Karpas-422 (cell line): ENCODE measurements at regions not wholly inside any gene's neighbourhood (a gene's known extent, or its start where the extent isn't known, plus 50 kb on each side); places are given as distances from the start of the nearest gene placed in this dataset.
A peak's percentile ranks its signal among the peaks of the same experiment; 100 is the strongest.

Experiments
- DNase-seq: peaks from one replicate; pipeline ENCODE4 v3.0.0-alpha.2; 2015
- H2AFZ ChIP-seq: fragments of 200-600 bp; sonication (generic); 2 replicates; pipeline ENCODE4 v1.6.1; 2014; ENCODE audit warnings: antibody characterized with exemption, low read length, mixed read lengths
- H3K27ac ChIP-seq: fragments of 200-600 bp; sonication (generic); 2 replicates; pipeline ENCODE4 v1.5.1; 2014; ENCODE audit warnings: mild to moderate bottlenecking, low read length, moderate library complexity
- H3K27me3 ChIP-seq: fragments of 200-600 bp; sonication (generic); 2 replicates; pipeline ENCODE4 v1.6.1; 2014; ENCODE audit warnings: low read length, mixed read lengths
- H3K36me3 ChIP-seq: fragments of 200-600 bp; sonication (generic); 2 replicates; pipeline ENCODE4 v1.6.1; 2014; ENCODE audit warnings: low read length, mixed read lengths; ENCODE audit not compliant: insufficient read depth
- H3K4me1 ChIP-seq: fragments of 200-600 bp; sonication (generic); 2 replicates; pipeline ENCODE4 v1.6.1; 2014; ENCODE audit warnings: mild to moderate bottlenecking, low read length, mixed read lengths
- H3K4me2 ChIP-seq: fragments of 200-600 bp; sonication (generic); 2 replicates; pipeline ENCODE4 v1.6.1; 2014; ENCODE audit warnings: low read length, low read depth, mild to moderate bottlenecking; ENCODE audit not compliant: poor library complexity, severe bottlenecking
- H3K4me3 ChIP-seq: fragments of 200-600 bp; sonication (generic); 2 replicates; pipeline ENCODE4 v1.5.1; 2014; ENCODE audit warnings: mild to moderate bottlenecking, antibody characterized with exemption, low read length, mixed read lengths
- H3K79me2 ChIP-seq: fragments of 200-600 bp; sonication (generic); 2 replicates; pipeline ENCODE4 v1.6.1; 2014; ENCODE audit warnings: mild to moderate bottlenecking, low read length, mixed read lengths
- H3K9ac ChIP-seq: fragments of 200-600 bp; sonication (generic); 2 replicates; pipeline ENCODE4 v1.6.0; 2014; ENCODE audit warnings: low read length
- H3K9me2 ChIP-seq: fragments of 200-600 bp; sonication (generic), shearing (Covaris generic); replicated peaks from 2 replicates; pipeline ENCODE4 v1.6.0; 2014; ENCODE audit warnings: mild to moderate bottlenecking, low read length, moderate library complexity; ENCODE audit not compliant: insufficient read depth
- H3K9me3 ChIP-seq: fragments of 300-700, 200-600 bp; sonication (generic); 2 replicates; pipeline ENCODE4 v1.6.1; 2014; ENCODE audit warnings: low read length, mixed read lengths
- H4K20me1 ChIP-seq: fragments of 200-600 bp; sonication (generic); 2 replicates; pipeline ENCODE4 v1.6.1; 2014; ENCODE audit warnings: mild to moderate bottlenecking, antibody characterized with exemption, low read length, low read depth; ENCODE audit not compliant: insufficient read depth

- H3K4me3 ChIP-seq = no peak overlapping the region
- no peak overlapping the region for H3K4me2 ChIP-seq
- no peak overlapping the region for H3K9ac ChIP-seq
- H3K27me3 ChIP-seq = no peaks in the 10 kb centered on the region
- DNase-seq = no peak
- H3K27ac ChIP-seq = no peak overlapping the region
- H3K9me3 ChIP-seq = no peaks in the 10 kb centered on the region
- H2AFZ ChIP-seq = no peak overlapping the region
- no peaks in the 10 kb centered on the region for H3K4me1 ChIP-seq
- H3K79me2 ChIP-seq = no peaks in the 10 kb centered on the region
- no peaks in the 10 kb centered on the region for H3K9me2 ChIP-seq
- H3K36me3 ChIP-seq = no peaks in the 10 kb centered on the region
- no peaks in the 10 kb centered on the region for H4K20me1 ChIP-seq
Measured at GRCh38 chr5:146940295-146940694, 61.7 kb upstream of the PPP2R2B start.

DNA sequence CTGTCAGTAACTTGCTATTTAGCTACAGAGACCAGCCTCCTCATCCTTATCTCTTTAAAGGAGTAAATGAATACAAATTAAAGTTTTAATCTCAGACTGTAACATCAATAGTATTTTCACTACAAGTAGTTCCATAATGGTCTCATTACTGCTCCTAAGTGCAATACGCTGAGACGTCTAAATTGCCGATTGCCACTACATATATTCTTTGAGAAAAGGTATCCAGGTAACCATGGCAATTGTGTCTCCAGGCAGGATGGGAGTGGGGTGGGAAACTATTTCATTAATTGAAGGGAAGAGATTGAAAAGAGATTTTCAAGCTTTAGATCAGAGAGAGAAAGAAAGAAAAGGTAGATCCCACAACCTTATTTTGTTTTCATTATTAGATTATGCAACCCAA is 65.5 kb upstream of the PPP2R2B start:
- Histone ChIP-seq H4K20me1 (no peaks in the 10 kb centered on the region), H3K4me3 (no peak overlapping the region), H3K36me3 (no peaks in the 10 kb centered on the region), H3K79me2 (no peaks in the 10 kb centered on the region), H2AFZ (no peak overlapping the region), H3K27me3 (no peaks in the 10 kb centered on the region), H3K4me2 (no peak overlapping the region), H3K9me3 (no peaks in the 10 kb centered on the region), H3K27ac (no peak overlapping the region), H3K9me2 (no peaks in the 10 kb centered on the region), H3K9ac (no peak overlapping the region), H3K4me1 (no peaks in the 10 kb centered on the region)
- DNase-seq = no peak

- H3K4me3 ChIP-seq = no peak overlapping the region
- H3K36me3 ChIP-seq = no peaks in the 10 kb centered on the region
- no peaks in the 10 kb centered on the region for H3K4me1 ChIP-seq
Measured at GRCh38 chr5:146944764-146945616, 66.4 kb upstream of the PPP2R2B start.

GRCh38 chr5:146945617-146946084 is 67.1 kb upstream of the PPP2R2B start:
- H3K4me2 ChIP-seq = no peak overlapping the region
- no peak for DNase-seq

More at GRCh38 chr5:146944764-146945616, 66.4 kb upstream of the PPP2R2B start:
- DNase-seq = no peak
- no peak overlapping the region for H3K27ac ChIP-seq
- H3K4me2 ChIP-seq = no peak overlapping the region
- H3K9ac ChIP-seq = no peak overlapping the region
- no peak overlapping the region for H2AFZ ChIP-seq
- no peaks in the 10 kb centered on the region for H3K79me2 ChIP-seq
- no peaks in the 10 kb centered on the region for H3K27me3 ChIP-seq
- no peaks in the 10 kb centered on the region for H3K9me2 ChIP-seq
- H4K20me1 ChIP-seq = no peaks in the 10 kb centered on the region
- H3K9me3 ChIP-seq = no peaks in the 10 kb centered on the region

GRCh38 chr5:146947181-146947941 is 68.8 kb upstream of the PPP2R2B start:
- no peak overlapping the region for H3K9ac ChIP-seq
- no peak overlapping the region for H3K27ac ChIP-seq
- no peaks in the 10 kb centered on the region for H3K27me3 ChIP-seq
- no peaks in the 10 kb centered on the region for H3K4me1 ChIP-seq
- no peaks in the 10 kb centered on the region for H3K9me3 ChIP-seq
- no peak overlapping the region for H3K4me2 ChIP-seq
- H4K20me1 ChIP-seq = no peaks in the 10 kb centered on the region
- DNase-seq = peak; percentile 69
- H3K79me2 ChIP-seq = no peaks in the 10 kb centered on the region
- H3K36me3 ChIP-seq = no peaks in the 10 kb centered on the region
- H3K4me3 ChIP-seq = no peak overlapping the region
- no peaks in the 10 kb centered on the region for H3K9me2 ChIP-seq
- H2AFZ ChIP-seq = no peak overlapping the region

More at GRCh38 chr5:146945617-146946084, 67.1 kb upstream of the PPP2R2B start:
- no peaks in the 10 kb centered on the region for H3K4me1 ChIP-seq
- no peaks in the 10 kb centered on the region for H3K79me2 ChIP-seq
- H3K9ac ChIP-seq = no peak overlapping the region
- H3K36me3 ChIP-seq = no peaks in the 10 kb centered on the region
- no peak overlapping the region for H3K27ac ChIP-seq
- no peaks in the 10 kb centered on the region for H3K9me2 ChIP-seq
- no peak overlapping the region for H3K4me3 ChIP-seq
- H4K20me1 ChIP-seq = no peaks in the 10 kb centered on the region
- no peaks in the 10 kb centered on the region for H3K9me3 ChIP-seq
- H2AFZ ChIP-seq = no peak overlapping the region
- no peaks in the 10 kb centered on the region for H3K27me3 ChIP-seq

GRCh38 chr5:146948666-146949065 is 70.1 kb upstream of the PPP2R2B start:
- H3K36me3 ChIP-seq = no peaks in the 10 kb centered on the region
- no peak overlapping the region for H3K27ac ChIP-seq
- H2AFZ ChIP-seq = no peak overlapping the region
- no peaks in the 10 kb centered on the region for H3K79me2 ChIP-seq
- no peak overlapping the region for H3K9ac ChIP-seq
- H3K9me3 ChIP-seq = no peaks in the 10 kb centered on the region
- H3K27me3 ChIP-seq = no peaks in the 10 kb centered on the region
- no peak for DNase-seq
- no peaks in the 10 kb centered on the region for H4K20me1 ChIP-seq
- H3K9me2 ChIP-seq = no peaks in the 10 kb centered on the region
- H3K4me2 ChIP-seq = no peak overlapping the region
- no peaks in the 10 kb centered on the region for H3K4me1 ChIP-seq
- no peak overlapping the region for H3K4me3 ChIP-seq

DNA sequence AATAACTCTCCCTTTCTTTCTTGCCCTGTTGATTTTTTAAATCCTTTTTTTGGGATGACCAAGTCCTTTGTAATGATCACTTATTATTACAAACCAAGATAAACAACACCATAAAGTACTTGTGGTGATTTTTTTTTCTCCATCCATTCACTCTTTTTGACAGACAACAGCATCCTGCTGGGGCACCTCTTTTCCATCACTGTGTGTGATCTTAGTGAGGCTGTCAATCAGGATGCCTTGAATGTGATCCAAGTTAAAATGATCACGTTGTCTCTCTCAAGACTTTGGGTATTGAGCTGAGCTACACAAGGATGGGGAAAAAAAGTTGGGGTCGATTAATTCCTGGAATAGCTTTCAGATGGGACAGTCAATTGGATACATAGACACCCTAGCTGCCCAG is 73.6 kb upstream of the PPP2R2B start:
- H3K27me3 ChIP-seq = no peaks in the 10 kb centered on the region

DNA sequence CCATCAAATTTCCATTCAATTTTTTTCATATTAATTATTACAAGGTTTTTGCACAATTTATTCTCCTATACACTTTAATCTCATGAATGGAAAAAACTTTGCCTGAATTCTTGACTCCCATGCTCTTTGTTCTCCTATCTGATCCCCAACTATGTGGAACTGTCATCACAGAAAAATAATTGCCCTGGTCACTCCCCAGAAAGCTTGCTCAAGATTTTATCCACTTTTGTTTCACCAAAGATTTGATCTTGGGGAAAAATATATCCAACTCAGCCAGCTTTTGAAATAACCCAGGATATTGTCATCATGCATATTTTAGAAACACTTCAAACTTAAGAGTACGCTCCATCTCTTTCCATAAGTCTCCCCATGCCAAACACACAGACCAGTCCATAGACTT is 77.7 kb upstream of the PPP2R2B start:
- no peaks in the 10 kb centered on the region for H3K9me2 ChIP-seq
- H3K36me3 ChIP-seq = no peaks in the 10 kb centered on the region
- no peak overlapping the region for H3K4me3 ChIP-seq

More for the DNA sequence above, 73.6 kb upstream of the PPP2R2B start:
- Histone ChIP-seq H3K9me2 (no peaks in the 10 kb centered on the region), H4K20me1 (no peaks in the 10 kb centered on the region), H3K36me3 (no peaks in the 10 kb centered on the region), H2AFZ (no peak overlapping the region), H3K27ac (no peak overlapping the region), H3K4me2 (no peak overlapping the region), H3K9me3 (no peaks in the 10 kb centered on the region), H3K4me1 (no peaks in the 10 kb centered on the region), H3K79me2 (no peaks in the 10 kb centered on the region), H3K9ac (no peak overlapping the region), H3K4me3 (no peak overlapping the region)
- no peak for DNase-seq

More for the DNA sequence above, 77.7 kb upstream of the PPP2R2B start:
- no peak overlapping the region for H3K27ac ChIP-seq
- no peak for DNase-seq
- H3K27me3 ChIP-seq = no peaks in the 10 kb centered on the region
- H4K20me1 ChIP-seq = no peaks in the 10 kb centered on the region
- no peak overlapping the region for H3K4me2 ChIP-seq
- no peak overlapping the region for H3K9ac ChIP-seq
- H3K4me1 ChIP-seq = no peaks in the 10 kb centered on the region
- no peaks in the 10 kb centered on the region for H3K9me3 ChIP-seq
- H2AFZ ChIP-seq = no peak overlapping the region
- H3K79me2 ChIP-seq = no peaks in the 10 kb centered on the region
